ENCODE measurements at regions not wholly inside any gene's neighbourhood (a gene's known extent, or its start where the extent isn't known, plus 50 kb on each side); places are given as distances from the start of the nearest gene placed in this dataset.

DNA sequence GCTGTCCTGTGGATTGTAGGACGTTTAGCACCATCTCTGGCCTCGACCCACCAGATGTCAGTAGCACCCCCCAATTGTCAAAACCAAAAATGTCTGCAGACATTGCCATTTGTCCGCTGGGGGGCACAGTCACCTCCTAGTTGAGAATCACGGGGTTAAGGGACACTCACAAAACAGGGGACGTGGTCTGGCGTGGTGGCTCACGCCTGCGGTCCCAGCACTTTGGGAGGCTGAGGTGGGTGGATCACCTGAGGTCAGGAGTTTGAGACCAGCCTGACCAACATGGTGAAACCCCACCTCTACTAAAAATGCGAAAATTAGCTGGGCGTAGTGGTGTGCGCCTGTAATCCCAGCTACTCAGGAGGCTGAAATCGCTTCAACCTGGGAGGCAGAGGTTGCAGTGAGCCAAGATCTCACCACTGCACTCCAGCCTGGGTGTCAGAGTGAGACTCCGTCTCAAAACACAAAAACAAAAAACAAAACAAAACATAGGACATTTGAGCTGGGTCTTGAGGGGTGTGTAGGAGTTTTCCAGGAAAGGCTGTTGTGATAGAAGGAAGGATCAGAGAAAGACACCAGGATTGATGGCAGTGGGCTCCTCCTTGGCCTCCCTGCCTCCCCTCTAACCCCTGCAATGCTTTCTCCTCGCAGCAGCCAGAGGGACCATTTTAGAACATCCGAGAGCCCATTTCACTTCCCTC lies 171.8 kb upstream of the GSE1 start (continued):
- TF ChIP-seq TP53 (CRISPR knock-in tag; conservative IDR thresholded peaks at IDR 0.05): no peak
- TF ChIP-seq, protein P1, sequence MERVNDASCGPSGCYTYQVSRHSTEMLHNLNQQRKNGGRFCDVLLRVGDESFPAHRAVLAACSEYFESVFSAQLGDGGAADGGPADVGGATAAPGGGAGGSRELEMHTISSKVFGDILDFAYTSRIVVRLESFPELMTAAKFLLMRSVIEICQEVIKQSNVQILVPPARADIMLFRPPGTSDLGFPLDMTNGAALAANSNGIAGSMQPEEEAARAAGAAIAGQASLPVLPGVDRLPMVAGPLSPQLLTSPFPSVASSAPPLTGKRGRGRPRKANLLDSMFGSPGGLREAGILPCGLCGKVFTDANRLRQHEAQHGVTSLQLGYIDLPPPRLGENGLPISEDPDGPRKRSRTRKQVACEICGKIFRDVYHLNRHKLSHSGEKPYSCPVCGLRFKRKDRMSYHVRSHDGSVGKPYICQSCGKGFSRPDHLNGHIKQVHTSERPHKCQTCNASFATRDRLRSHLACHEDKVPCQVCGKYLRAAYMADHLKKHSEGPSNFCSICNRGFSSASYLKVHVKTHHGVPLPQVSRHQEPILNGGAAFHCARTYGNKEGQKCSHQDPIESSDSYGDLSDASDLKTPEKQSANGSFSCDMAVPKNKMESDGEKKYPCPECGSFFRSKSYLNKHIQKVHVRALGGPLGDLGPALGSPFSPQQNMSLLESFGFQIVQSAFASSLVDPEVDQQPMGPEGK (CRISPR knock-in tag; IDR thresholded peaks at IDR 0.05): 0 out of 2 replicates have a peak, but pooled peaks have one; percentile 37
- TF ChIP-seq ZNF850 (CRISPR knock-in tag; conservative IDR thresholded peaks at IDR 0.05): no peak
- no peak for TF ChIP-seq PCBP2 (optimal IDR thresholded peaks at IDR 0.05; ENCODE audit: low read depth, low read length, poor library complexity, severe bottlenecking)
- TF ChIP-seq, protein P2, sequence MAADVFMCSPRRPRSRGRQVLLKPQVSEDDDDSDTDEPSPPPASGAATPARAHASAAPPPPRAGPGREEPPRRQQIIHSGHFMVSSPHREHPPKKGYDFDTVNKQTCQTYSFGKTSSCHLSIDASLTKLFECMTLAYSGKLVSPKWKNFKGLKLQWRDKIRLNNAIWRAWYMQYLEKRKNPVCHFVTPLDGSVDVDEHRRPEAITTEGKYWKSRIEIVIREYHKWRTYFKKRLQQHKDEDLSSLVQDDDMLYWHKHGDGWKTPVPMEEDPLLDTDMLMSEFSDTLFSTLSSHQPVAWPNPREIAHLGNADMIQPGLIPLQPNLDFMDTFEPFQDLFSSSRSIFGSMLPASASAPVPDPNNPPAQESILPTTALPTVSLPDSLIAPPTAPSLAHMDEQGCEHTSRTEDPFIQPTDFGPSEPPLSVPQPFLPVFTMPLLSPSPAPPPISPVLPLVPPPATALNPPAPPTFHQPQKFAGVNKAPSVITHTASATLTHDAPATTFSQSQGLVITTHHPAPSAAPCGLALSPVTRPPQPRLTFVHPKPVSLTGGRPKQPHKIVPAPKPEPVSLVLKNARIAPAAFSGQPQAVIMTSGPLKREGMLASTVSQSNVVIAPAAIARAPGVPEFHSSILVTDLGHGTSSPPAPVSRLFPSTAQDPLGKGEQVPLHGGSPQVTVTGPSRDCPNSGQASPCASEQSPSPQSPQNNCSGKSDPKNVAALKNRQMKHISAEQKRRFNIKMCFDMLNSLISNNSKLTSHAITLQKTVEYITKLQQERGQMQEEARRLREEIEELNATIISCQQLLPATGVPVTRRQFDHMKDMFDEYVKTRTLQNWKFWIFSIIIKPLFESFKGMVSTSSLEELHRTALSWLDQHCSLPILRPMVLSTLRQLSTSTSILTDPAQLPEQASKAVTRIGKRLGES (CRISPR knock-in tag; IDR thresholded peaks at IDR 0.05; ENCODE audit: borderline replicate concordance): no peak
- TF ChIP-seq ZNF768 (CRISPR knock-in tag; IDR thresholded peaks at IDR 0.05): no peak
- TF ChIP-seq ZNF234 (CRISPR knock-in tag; conservative IDR thresholded peaks at IDR 0.05): no peak
- no peak for TF ChIP-seq NFYC (CRISPR knock-in tag; IDR thresholded peaks at IDR 0.05)
- no peak for TF ChIP-seq ZNF644 (CRISPR knock-in tag; IDR thresholded peaks at IDR 0.05; ENCODE audit: low read depth)
- TF ChIP-seq, protein P3, sequence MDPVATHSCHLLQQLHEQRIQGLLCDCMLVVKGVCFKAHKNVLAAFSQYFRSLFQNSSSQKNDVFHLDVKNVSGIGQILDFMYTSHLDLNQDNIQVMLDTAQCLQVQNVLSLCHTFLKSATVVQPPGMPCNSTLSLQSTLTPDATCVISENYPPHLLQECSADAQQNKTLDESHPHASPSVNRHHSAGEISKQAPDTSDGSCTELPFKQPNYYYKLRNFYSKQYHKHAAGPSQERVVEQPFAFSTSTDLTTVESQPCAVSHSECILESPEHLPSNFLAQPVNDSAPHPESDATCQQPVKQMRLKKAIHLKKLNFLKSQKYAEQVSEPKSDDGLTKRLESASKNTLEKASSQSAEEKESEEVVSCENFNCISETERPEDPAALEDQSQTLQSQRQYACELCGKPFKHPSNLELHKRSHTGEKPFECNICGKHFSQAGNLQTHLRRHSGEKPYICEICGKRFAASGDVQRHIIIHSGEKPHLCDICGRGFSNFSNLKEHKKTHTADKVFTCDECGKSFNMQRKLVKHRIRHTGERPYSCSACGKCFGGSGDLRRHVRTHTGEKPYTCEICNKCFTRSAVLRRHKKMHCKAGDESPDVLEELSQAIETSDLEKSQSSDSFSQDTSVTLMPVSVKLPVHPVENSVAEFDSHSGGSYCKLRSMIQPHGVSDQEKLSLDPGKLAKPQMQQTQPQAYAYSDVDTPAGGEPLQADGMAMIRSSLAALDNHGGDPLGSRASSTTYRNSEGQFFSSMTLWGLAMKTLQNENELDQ (CRISPR knock-in tag; IDR thresholded peaks at IDR 0.05; ENCODE audit: borderline replicate concordance): no peak
- TF ChIP-seq SCMH1 (CRISPR knock-in tag; IDR thresholded peaks at IDR 0.05; ENCODE audit: borderline replicate concordance): no peak
- TF ChIP-seq ATF7-NPFF (CRISPR knock-in tag; IDR thresholded peaks at IDR 0.05; ENCODE audit: low read depth): no peak
- TF ChIP-seq, protein P4, sequence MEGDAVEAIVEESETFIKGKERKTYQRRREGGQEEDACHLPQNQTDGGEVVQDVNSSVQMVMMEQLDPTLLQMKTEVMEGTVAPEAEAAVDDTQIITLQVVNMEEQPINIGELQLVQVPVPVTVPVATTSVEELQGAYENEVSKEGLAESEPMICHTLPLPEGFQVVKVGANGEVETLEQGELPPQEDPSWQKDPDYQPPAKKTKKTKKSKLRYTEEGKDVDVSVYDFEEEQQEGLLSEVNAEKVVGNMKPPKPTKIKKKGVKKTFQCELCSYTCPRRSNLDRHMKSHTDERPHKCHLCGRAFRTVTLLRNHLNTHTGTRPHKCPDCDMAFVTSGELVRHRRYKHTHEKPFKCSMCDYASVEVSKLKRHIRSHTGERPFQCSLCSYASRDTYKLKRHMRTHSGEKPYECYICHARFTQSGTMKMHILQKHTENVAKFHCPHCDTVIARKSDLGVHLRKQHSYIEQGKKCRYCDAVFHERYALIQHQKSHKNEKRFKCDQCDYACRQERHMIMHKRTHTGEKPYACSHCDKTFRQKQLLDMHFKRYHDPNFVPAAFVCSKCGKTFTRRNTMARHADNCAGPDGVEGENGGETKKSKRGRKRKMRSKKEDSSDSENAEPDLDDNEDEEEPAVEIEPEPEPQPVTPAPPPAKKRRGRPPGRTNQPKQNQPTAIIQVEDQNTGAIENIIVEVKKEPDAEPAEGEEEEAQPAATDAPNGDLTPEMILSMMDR (CRISPR knock-in tag; IDR thresholded peaks at IDR 0.05): peak; percentile 85
- TF ChIP-seq, protein P5, sequence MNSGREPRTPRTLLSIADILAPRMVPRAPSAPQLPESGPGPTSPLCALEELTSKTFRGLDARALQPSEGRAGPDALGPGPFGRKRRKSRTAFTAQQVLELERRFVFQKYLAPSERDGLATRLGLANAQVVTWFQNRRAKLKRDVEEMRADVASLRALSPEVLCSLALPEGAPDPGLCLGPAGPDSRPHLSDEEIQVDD (CRISPR knock-in tag; IDR thresholded peaks at IDR 0.05; ENCODE audit: borderline replicate concordance): no peak
- no peak for TF ChIP-seq ARHGAP35 (CRISPR knock-in tag; IDR thresholded peaks at IDR 0.05; ENCODE audit: borderline replicate concordance)
- TF ChIP-seq ZNF619 (CRISPR knock-in tag; IDR thresholded peaks at IDR 0.05): 0 out of 2 replicates have a peak, but pooled peaks have one; percentile 23
- TF ChIP-seq FOSL2 (CRISPR knock-in tag; IDR thresholded peaks at IDR 0.05): peak; percentile 6; the same call in 1 of the 2 replicates
- TF ChIP-seq, protein P6, sequence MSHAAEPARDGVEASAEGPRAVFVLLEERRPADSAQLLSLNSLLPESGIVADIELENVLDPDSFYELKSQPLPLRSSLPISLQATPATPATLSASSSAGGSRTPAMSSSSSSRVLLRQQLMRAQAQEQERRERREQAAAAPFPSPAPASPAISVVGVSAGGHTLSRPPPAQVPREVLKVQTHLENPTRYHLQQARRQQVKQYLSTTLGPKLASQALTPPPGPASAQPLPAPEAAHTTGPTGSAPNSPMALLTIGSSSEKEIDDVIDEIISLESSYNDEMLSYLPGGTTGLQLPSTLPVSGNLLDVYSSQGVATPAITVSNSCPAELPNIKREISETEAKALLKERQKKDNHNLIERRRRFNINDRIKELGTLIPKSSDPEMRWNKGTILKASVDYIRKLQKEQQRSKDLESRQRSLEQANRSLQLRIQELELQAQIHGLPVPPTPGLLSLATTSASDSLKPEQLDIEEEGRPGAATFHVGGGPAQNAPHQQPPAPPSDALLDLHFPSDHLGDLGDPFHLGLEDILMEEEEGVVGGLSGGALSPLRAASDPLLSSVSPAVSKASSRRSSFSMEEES (CRISPR knock-in tag; IDR thresholded peaks at IDR 0.05): 0 out of 2 replicates have a peak, but pooled peaks have one; percentile 29
